Brain microvascular endothelial cell (primary cell): ENCODE measurements at regions not wholly inside any gene's neighbourhood (a gene's known extent, or its start where the extent isn't known, plus 50 kb on each side); places are given as distances from the start of the nearest gene placed in this dataset.
"Not testable (repeated sequence)": the region's sequence is repeated elsewhere in the genome, so short reads cannot be mapped to it uniquely, and the experiment has no call there.

Source experiments
- DNase-seq: peaks from one replicate; pipeline ENCODE4 v3.0.0-alpha.2; 2020
- H3K27ac ChIP-seq: fragments of 250-450 bp; sonication (Bioruptor Pico); 2 replicates; pipeline ENCODE4 v1.5.1; 2020; ENCODE audit warnings: mild to moderate bottlenecking, moderate library complexity
- H3K27me3 ChIP-seq: fragments of 250-450 bp; sonication (Bioruptor Pico); replicated peaks from 2 replicates; pipeline ENCODE4 v1.5.1; 2020; ENCODE audit warnings: mild to moderate bottlenecking
- H3K36me3 ChIP-seq: fragments of 250-450 bp; sonication (Bioruptor Pico); replicated peaks from 2 replicates; pipeline ENCODE4 v1.5.1; 2020; ENCODE audit warnings: mild to moderate bottlenecking
- H3K4me3 ChIP-seq: 2 replicates; pipeline ENCODE4 v1.5.1; 2011; ENCODE audit warnings: low read depth, mild to moderate bottlenecking, control low read depth, low read length, moderate library complexity
- CTCF ChIP-seq: IDR thresholded peaks from 2 replicates; pipeline ENCODE4 v1.5.1; 2011; ENCODE audit warnings: low read depth, mild to moderate bottlenecking, moderate library complexity, low read length, control low read depth, inconsistent platforms; ENCODE audit errors: missing control alignments
- in situ Hi-C: cut with HindIII; loops from 2 replicates; pipeline ENCODE4 v1.10.0; 2017; ENCODE audit warnings: low sequenced_read_pairs, low pct_ligation_motif_present

- H3K36me3 ChIP-seq, result no peaks in the 10 kb centered on the region
- no peak overlapping the region for H3K27ac ChIP-seq
- no peak for TF ChIP-seq CTCF
- no peak overlapping the region for H3K4me3 ChIP-seq
- no peaks in the 10 kb centered on the region for H3K27me3 ChIP-seq
- in situ Hi-C loops, result no loop called here
- no peak for DNase-seq
Measured at GRCh38 chr2:212891580-212891979, 259.8 kb downstream of the IKZF2 start.

GRCh38 chr2:212882626-212883025, 268.8 kb downstream of the IKZF2 start:
- H3K27me3 ChIP-seq, result no peaks in the 10 kb centered on the region
- no peak for TF ChIP-seq CTCF
- H3K27ac ChIP-seq, result no peak overlapping the region
- H3K4me3 ChIP-seq, result no peak overlapping the region
- no peaks in the 10 kb centered on the region for H3K36me3 ChIP-seq
- in situ Hi-C loops, result no loop called here
- no peak for DNase-seq

GRCh38 chr2:212876556-212876955, 274.9 kb downstream of the IKZF2 start:
- H3K36me3 ChIP-seq, H3K27me3 ChIP-seq, H3K4me3 ChIP-seq, DNase-seq, in situ Hi-C loops, H3K27ac ChIP-seq: not testable (repeated sequence)

- H3K4me3 ChIP-seq, H3K27ac ChIP-seq, H3K27me3 ChIP-seq, H3K36me3 ChIP-seq, DNase-seq, in situ Hi-C loops: not testable (repeated sequence)
Measured at GRCh38 chr2:212875950-212876349, 275.5 kb downstream of the IKZF2 start.

GRCh38 chr2:212873256-212873655, 278.2 kb downstream of the IKZF2 start:
- no peaks in the 10 kb centered on the region for H3K27me3 ChIP-seq
- H3K4me3 ChIP-seq, result no peak overlapping the region
- H3K36me3 ChIP-seq, result no peaks in the 10 kb centered on the region
- no peak for TF ChIP-seq CTCF
- no peak overlapping the region for H3K27ac ChIP-seq
- in situ Hi-C loops, result no loop called here
- DNase-seq, result no peak

GRCh38 chr2:212871597-212871996, 279.8 kb downstream of the IKZF2 start:
- H3K27ac ChIP-seq, result no peak overlapping the region
- no peak for TF ChIP-seq CTCF
- no peaks in the 10 kb centered on the region for H3K27me3 ChIP-seq
- H3K36me3 ChIP-seq, result no peaks in the 10 kb centered on the region
- DNase-seq, result no peak
- no peak overlapping the region for H3K4me3 ChIP-seq
- in situ Hi-C loops, result no loop called here

- Histone ChIP-seq H3K27me3 (no peaks in the 10 kb centered on the region), H3K27ac (no peak overlapping the region), H3K4me3 (no peak overlapping the region), H3K36me3 (no peaks in the 10 kb centered on the region)
- in situ Hi-C loops, result no loop called here
- DNase-seq, result no peak
- no peak for TF ChIP-seq CTCF
Measured at GRCh38 chr2:212864186-212864585, 287.2 kb downstream of the IKZF2 start.
